H9 (cell line): ENCODE measurements at regions not wholly inside any gene's neighbourhood (a gene's known extent, or its start where the extent isn't known, plus 50 kb on each side); places are given as distances from the start of the nearest gene placed in this dataset.

ENCODE experiments used
- DNase-seq: peaks from one replicate; pipeline ENCODE4 v3.0.0-alpha.2; 2017
- H2AFZ ChIP-seq: one replicate; pipeline ENCODE4 v1.6.1; 2013; ENCODE audit warnings: mild to moderate bottlenecking, low read length, control low read depth, moderate library complexity
- H2AK5ac ChIP-seq: 2 replicates; pipeline ENCODE4 v1.6.1; 2013; ENCODE audit warnings: low read length, control low read depth, mixed read lengths; ENCODE audit not compliant: insufficient read length
- H2BK120ac ChIP-seq: one replicate; pipeline ENCODE4 v1.6.1; 2013; ENCODE audit warnings: low read depth, mild to moderate bottlenecking, low read length, control low read depth, inconsistent platforms; ENCODE audit not compliant: poor library complexity, severe bottlenecking
- H2BK12ac ChIP-seq: 2 replicates; pipeline ENCODE4 v1.6.1; 2013; ENCODE audit warnings: low read length, control low read depth, mixed read lengths, low read depth; ENCODE audit not compliant: insufficient read length
- H2BK15ac ChIP-seq: 2 replicates; pipeline ENCODE4 v1.6.1; 2013; ENCODE audit warnings: low read depth, low read length, control low read depth
- H2BK20ac ChIP-seq: one replicate; pipeline ENCODE4 v1.6.1; 2013; ENCODE audit warnings: low read depth, mild to moderate bottlenecking, low read length, control low read depth, inconsistent platforms; ENCODE audit not compliant: poor library complexity, severe bottlenecking
- H2BK5ac ChIP-seq: 2 replicates; pipeline ENCODE4 v1.6.1; 2013; ENCODE audit warnings: low read length, control low read depth, mixed read lengths; ENCODE audit not compliant: insufficient read length
- H3K14ac ChIP-seq: 2 replicates; pipeline ENCODE4 v1.6.1; 2013; ENCODE audit warnings: low read length, control low read depth; ENCODE audit not compliant: insufficient read depth
- H3K18ac ChIP-seq: 2 replicates; pipeline ENCODE4 v1.6.1; 2013; ENCODE audit warnings: low read depth, mild to moderate bottlenecking, mixed read lengths, low read length, control low read depth; ENCODE audit not compliant: insufficient read length
- H3K23ac ChIP-seq: 2 replicates; pipeline ENCODE4 v1.6.1; 2013; ENCODE audit warnings: low read length, control low read depth, mixed read lengths, low read depth; ENCODE audit not compliant: insufficient read length
- H3K23me2 ChIP-seq: 2 replicates; pipeline ENCODE4 v1.6.1; 2013; ENCODE audit warnings: low read depth, mild to moderate bottlenecking, mixed read lengths, low read length, control low read depth; ENCODE audit not compliant: insufficient read length, poor library complexity, severe bottlenecking
- H3K27ac ChIP-seq: 2 replicates; pipeline ENCODE4 v1.5.1; 2013; ENCODE audit warnings: low read length, control low read depth, mixed read lengths, low read depth; ENCODE audit not compliant: insufficient read length
- H3K27me3 ChIP-seq: 2 replicates; pipeline ENCODE4 v1.6.1; 2013; ENCODE audit warnings: low read length, control low read depth, inconsistent platforms; ENCODE audit not compliant: insufficient read depth
- H3K4ac ChIP-seq: 2 replicates; pipeline ENCODE4 v1.6.1; 2013; ENCODE audit warnings: low read depth, mild to moderate bottlenecking, control low read depth, inconsistent platforms, low read length, moderate library complexity
- H3K4me1 ChIP-seq: 2 replicates; pipeline ENCODE4 v1.6.1; 2013; ENCODE audit warnings: low read length, control low read depth, inconsistent platforms; ENCODE audit not compliant: insufficient read depth
- H3K4me2 ChIP-seq: 2 replicates; pipeline ENCODE4 v1.6.1; 2013; ENCODE audit warnings: low read length, control low read depth, mixed read lengths; ENCODE audit not compliant: insufficient read length, insufficient read depth
- H3K56ac ChIP-seq: 2 replicates; pipeline ENCODE4 v1.6.1; 2013; ENCODE audit warnings: low read depth, mild to moderate bottlenecking, mixed read lengths, low read length, control low read depth; ENCODE audit not compliant: insufficient read length
- H3K79me1 ChIP-seq: 2 replicates; pipeline ENCODE4 v1.6.1; 2013; ENCODE audit warnings: low read depth, mild to moderate bottlenecking, moderate library complexity, low read length, control low read depth, inconsistent platforms; ENCODE audit not compliant: insufficient read depth, poor library complexity, severe bottlenecking
- H3K79me2 ChIP-seq: 2 replicates; pipeline ENCODE4 v1.6.1; 2013; ENCODE audit warnings: low read length, control low read depth, inconsistent platforms; ENCODE audit not compliant: insufficient read depth
- H3K9ac ChIP-seq: 2 replicates; pipeline ENCODE4 v1.6.1; 2013; ENCODE audit warnings: low read length, control low read depth, mixed read lengths; ENCODE audit not compliant: insufficient read length; ENCODE audit errors: extremely low read depth
- H3K9me3 ChIP-seq: one replicate; pipeline ENCODE4 v1.6.1; 2013; ENCODE audit warnings: low read depth, low read length, inconsistent platforms; ENCODE audit not compliant: control insufficient read depth
- H3T11ph ChIP-seq: one replicate; pipeline ENCODE4 v1.6.1; 2013; ENCODE audit warnings: mild to moderate bottlenecking, low read length, control low read depth, inconsistent platforms
- H4K20me1 ChIP-seq: one replicate; pipeline ENCODE4 v1.6.1; 2013; ENCODE audit not compliant: control insufficient read depth, insufficient read length, insufficient read depth
- H4K5ac ChIP-seq: 2 replicates; pipeline ENCODE4 v1.6.1; 2013; ENCODE audit warnings: low read depth, mild to moderate bottlenecking, mixed read lengths, low read length, control low read depth; ENCODE audit not compliant: insufficient read length
- H4K8ac ChIP-seq: replicated peaks from 2 replicates; pipeline ENCODE4 v1.6.1; 2013; ENCODE audit warnings: low read length, control low read depth, mixed read lengths, low read depth; ENCODE audit not compliant: insufficient read length
- H4K91ac ChIP-seq: 2 replicates; pipeline ENCODE4 v1.6.1; 2013; ENCODE audit warnings: low read depth, mild to moderate bottlenecking, moderate library complexity, mixed read lengths, low read length, control low read depth; ENCODE audit not compliant: insufficient read length
- H3K27ac Mint-ChIP-seq, 3 experiments: 2 replicates in 2 of 3; 3 replicates in 1 of 3; pipeline ENCODE4 v1.8.0; 2020 to 2021; ENCODE audit warnings: mixed read lengths in 3 of 3, mild to moderate bottlenecking in 1 of 3, moderate library complexity in 1 of 3
- H3K27me3 Mint-ChIP-seq: 2 replicates; pipeline ENCODE4 v1.8.0; 2021; ENCODE audit warnings: low read depth, mild to moderate bottlenecking, moderate library complexity, mixed read lengths
- H3K36me3 Mint-ChIP-seq, 3 experiments: 2 replicates in 2 of 3; 3 replicates in 1 of 3; pipeline ENCODE4 v1.8.0; 2020 to 2021; ENCODE audit warnings: low read depth in 3 of 3, mixed read lengths in 3 of 3; ENCODE audit not compliant: insufficient read depth in 1 of 3
- H3K4me1 Mint-ChIP-seq, 2 experiments: 2 replicates each; pipeline ENCODE4 v1.8.0; 2020; ENCODE audit warnings: mixed read lengths in 2 of 2
- H3K4me3 Mint-ChIP-seq, 2 experiments: 2 replicates in 1 of 2; 3 replicates in 1 of 2; pipeline ENCODE4 v1.8.0; 2020 to 2021; ENCODE audit warnings: mild to moderate bottlenecking in 2 of 2, mixed read lengths in 2 of 2, moderate library complexity in 1 of 2
- H3K9me3 Mint-ChIP-seq, 2 experiments: 2 replicates in 1 of 2; 3 replicates in 1 of 2; pipeline ENCODE4 v1.8.0; 2020; ENCODE audit warnings: mild to moderate bottlenecking in 2 of 2, mixed read lengths in 2 of 2, moderate library complexity in 1 of 2
- CTCF ChIP-seq: fragments of 200-600 bp; sonication (generic); conservative IDR thresholded peaks from 3 replicates; pipeline ENCODE4 v1.8.0; 2021; ENCODE audit warnings: antibody characterized with exemption, mild to moderate bottlenecking
- WGBS: extraction: QIAGEN DNeasy Blood & Tissue Kit; methylation state at CpG from one replicate; pipeline ENCODE4 v1.1.7; 2013; ENCODE audit warnings: missing lambda C conversion rate, low lambda C conversion rate, mixed read lengths; ENCODE audit not compliant: insufficient read length; ENCODE audit errors: extremely low coverage; 5-methylcytosine and 5-hydroxymethylcytosine counted together

- no peak overlapping the region for H3K14ac ChIP-seq
- no peak overlapping the region for H3K18ac ChIP-seq
- H3T11ph ChIP-seq = no peak overlapping the region
- peak overlapping the region; percentile 78 for H2AFZ ChIP-seq
- DNase-seq = no peak
- H2BK5ac ChIP-seq = no peak overlapping the region
- no CpG with 5 or more reads among the region's 1 CpG for WGBS
- H3K27me3 ChIP-seq = no peaks in the 10 kb centered on the region
- H3K56ac ChIP-seq = no peak overlapping the region
- no peaks in the 10 kb centered on the region for H3K27me3 Mint-ChIP-seq
- TF ChIP-seq CTCF = no peak
- H3K4me1 ChIP-seq = no peaks in the 10 kb centered on the region
- H3K4me3 Mint-ChIP-seq = no peak overlapping the region
- H3K4ac ChIP-seq = no peak overlapping the region
- H3K4me1 Mint-ChIP-seq = no peaks in the 10 kb centered on the region
- no peak overlapping the region for H2BK20ac ChIP-seq
- H4K5ac ChIP-seq = no peak overlapping the region
- H3K27ac Mint-ChIP-seq = no peak overlapping the region
- H2BK12ac ChIP-seq = no peak overlapping the region
- no peak overlapping the region for H3K4me2 ChIP-seq
- H4K8ac ChIP-seq = no peak overlapping the region
- no peaks in the 10 kb centered on the region for H3K36me3 Mint-ChIP-seq
- H3K9me3 ChIP-seq = no peaks in the 10 kb centered on the region
- H2AK5ac ChIP-seq = no peak overlapping the region
- no peak overlapping the region for H3K9ac ChIP-seq
- no peaks in the 10 kb centered on the region for H3K79me1 ChIP-seq
- H3K23me2 ChIP-seq = no peaks in the 10 kb centered on the region
- H4K20me1 ChIP-seq = no peaks in the 10 kb centered on the region
- no peak overlapping the region for H4K91ac ChIP-seq
- no peaks in the 10 kb centered on the region for H3K79me2 ChIP-seq
- H2BK15ac ChIP-seq = no peak overlapping the region
- H3K9me3 Mint-ChIP-seq = no peaks in the 10 kb centered on the region
- H2BK120ac ChIP-seq = no peak overlapping the region
- no peak overlapping the region for H3K27ac ChIP-seq
- no peak overlapping the region for H3K23ac ChIP-seq
Observed at GRCh38 chr2:41313082-41313481, 734.7 kb upstream of the PKDCC start.
